ENCODE measurements at regions not wholly inside any gene's neighbourhood (a gene's known extent, or its start where the extent isn't known, plus 50 kb on each side); places are given as distances from the start of the nearest gene placed in this dataset.
A peak's percentile ranks its signal among the peaks of the same experiment; 100 is the strongest.

GRCh38 chr7:38002689-38003088 lies 82.2 kb downstream of the EPDR1 start:
- no peak for DNase-seq (ENCODE audit: low spot score)

- no peak for DNase-seq (ENCODE audit: low spot score)
Observed at GRCh38 chr7:38006559-38006958, 86.1 kb downstream of the EPDR1 start.

DNA sequence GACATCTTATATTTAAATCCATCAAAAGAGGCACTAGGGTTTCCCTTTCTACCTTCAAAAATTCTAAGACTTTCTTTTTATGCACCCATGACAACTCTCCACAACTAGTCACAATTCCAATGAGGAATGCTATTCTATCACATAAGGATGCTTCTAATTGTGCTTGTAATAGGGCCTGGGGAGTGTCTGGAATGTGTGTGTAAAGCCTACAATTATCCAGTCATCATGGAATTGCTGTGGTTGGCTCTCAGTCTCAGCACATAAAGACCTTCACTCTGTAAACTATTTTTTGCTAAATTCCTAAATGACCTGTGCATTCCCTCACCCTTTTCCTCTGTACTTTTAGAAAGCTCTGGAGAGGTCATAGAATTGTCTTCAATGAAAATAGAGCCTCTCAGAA lies 86.7 kb downstream of the EPDR1 start:
- DNase-seq (ENCODE audit: low spot score): no peak

DNA sequence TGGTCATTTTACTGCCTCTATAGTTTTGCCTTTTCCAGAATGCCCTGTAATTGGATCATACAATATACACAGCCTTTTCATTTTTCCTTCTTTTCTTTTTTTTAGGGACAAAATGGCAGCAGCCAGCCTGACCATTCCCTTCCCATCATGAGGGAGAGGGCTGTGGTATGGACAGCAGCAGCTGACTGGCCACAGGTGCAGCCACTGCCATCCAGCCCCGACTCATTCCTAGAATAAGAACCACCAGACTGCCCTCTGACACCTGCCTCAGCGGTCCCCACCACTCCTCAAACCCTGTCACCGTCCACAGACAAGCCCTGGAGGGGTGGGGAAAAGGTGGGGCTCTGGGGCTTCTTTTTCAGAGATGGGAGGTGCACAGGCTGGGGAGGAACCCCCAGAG lies 92.8 kb downstream of the EPDR1 start:
- DNase-seq (ENCODE audit: low spot score): no peak

DNA sequence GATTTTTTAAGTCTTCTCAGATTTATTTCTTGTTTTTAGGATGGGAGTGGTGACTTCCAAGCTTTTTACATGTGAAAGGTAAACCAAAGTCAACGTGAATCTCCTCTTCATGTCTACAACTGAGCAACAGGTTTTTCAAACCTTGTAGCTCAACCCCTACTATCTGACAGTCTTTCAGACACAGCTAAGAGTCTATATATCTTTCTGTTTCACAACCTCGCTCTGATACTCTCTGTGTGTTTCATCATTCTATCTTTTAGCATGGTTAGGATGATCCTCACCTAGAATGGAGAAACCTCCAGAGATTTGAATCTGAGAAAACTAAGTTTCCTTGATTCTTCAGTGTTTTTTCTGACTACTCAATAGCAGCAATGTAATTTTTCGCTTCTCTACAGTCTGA lies 96.1 kb downstream of the EPDR1 start:
- DNase-seq (ENCODE audit: low spot score): no peak

GRCh38 chr7:38017320-38017719 lies 96.9 kb downstream of the EPDR1 start:
- DNase-seq (ENCODE audit: low spot score): no peak

- peak; percentile 32 for DNase-seq (ENCODE audit: low spot score)
Observed at GRCh38 chr7:38020121-38020785, 99.8 kb downstream of the EPDR1 start.

DNA sequence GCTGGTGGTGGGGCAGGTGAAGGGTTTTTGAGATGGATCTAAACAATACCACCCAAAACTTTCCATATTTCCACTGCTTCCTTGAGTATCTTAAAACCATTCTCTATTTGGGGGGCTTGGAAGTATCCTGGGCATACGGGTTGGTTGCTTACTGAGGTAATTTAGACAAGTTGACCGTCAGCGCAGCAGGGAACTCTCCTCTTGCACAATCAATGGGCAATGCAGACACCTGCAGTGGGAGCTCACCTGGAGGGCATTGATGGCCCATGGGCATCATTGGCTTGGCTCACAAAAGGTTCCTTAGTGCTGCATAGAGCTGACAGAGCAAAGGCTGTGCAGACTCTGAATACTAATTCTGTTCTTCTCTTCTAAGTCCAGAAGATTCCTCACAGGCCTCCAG lies 101.5 kb downstream of the EPDR1 start:
- no peak for DNase-seq (ENCODE audit: low spot score)

DNA sequence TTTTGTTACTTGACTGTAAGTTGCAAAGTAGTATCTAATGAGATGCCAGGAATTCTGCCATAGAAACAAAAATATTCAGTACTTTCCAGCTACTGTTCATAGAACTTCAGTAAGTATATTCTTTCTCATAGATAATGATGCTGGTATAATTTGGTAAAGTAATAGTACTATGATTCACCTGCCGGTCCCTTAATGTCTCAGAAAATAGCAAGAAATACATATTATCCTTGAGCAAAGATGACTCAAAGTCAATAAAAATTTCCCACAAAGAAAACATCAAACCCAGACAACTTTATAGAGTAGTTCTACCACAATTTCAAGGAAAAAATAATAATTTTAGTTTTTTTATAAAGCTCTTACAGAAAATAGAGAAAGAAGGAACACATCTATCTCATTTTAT lies 105.4 kb downstream of the EPDR1 start:
- DNase-seq (ENCODE audit: low spot score): no peak

GRCh38 chr7:38027884-38028455 lies 107.5 kb downstream of the EPDR1 start:
- no peak for DNase-seq (ENCODE audit: low spot score)

DNA sequence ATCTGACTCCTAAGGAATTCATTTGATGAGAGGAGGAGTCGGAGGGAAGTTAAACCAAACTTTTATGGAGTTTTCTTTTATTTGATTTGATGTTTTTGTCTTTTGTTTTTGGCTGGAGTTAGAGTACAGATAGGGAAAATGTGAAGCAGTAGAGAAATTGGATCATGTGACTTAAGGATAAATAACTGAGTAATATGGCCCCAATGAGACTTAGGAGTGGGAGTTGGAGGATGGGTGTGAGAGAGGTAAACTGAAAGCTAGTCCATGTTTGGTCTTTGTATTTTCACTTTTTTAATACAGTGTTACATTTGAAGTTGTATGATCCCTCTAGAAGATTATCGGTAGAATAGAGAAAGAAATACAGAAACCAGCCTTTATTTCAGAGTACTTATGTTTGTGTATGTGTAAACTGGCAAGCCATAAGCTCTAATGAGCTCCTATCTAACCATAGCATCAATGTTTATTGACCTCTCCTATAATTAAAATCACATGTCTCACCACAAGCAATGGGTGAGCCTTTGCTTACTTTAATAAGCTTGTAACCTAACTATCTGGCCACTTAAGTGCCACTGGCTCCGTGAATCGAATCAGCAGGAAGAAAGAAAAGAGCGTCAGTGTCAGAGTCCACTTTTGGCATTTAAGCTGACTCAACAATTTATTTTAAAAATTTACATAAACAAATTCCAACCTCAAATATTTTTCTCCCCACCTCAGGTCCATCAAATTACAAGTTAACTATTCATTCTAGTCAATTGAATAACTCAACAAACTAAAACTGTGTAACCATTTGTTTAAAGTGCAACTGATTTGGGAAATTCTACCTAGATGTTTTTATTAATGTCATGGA lies 113.8 kb downstream of the EPDR1 start:
- no peak for DNase-seq (ENCODE audit: low spot score)

- no peak for DNase-seq (ENCODE audit: low spot score)
Observed at GRCh38 chr7:38040831-38041230, 120.4 kb downstream of the EPDR1 start.

DNA sequence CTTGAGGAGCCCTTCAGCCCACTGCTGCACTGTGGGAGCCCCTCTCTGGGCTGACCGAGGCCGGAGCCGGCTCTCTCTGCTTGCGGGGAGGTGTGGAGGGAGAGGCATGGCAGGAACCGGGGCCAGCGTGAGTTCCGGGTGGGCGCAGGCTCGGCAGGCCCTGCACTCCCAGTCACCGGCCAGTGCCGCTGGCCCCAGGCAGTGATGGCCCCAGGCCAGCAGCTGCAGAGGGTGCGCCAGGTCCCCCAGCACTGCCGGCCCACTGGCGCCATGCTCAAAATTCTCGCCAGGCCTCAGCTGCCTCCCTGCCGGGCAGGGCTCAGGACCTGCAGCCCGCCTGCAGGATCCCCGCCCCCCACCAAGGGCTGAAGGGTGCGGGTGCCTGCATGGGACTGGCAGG lies 128.4 kb upstream of the STARD3NL start:
- DNase-seq (ENCODE audit: low spot score): no peak

- DNase-seq (ENCODE audit: low spot score): no peak
Observed at GRCh38 chr7:38051311-38051710, 126.7 kb upstream of the STARD3NL start.

GRCh38 chr7:38051786-38052185 lies 126.3 kb upstream of the STARD3NL start:
- DNase-seq (ENCODE audit: low spot score): no peak

DNA sequence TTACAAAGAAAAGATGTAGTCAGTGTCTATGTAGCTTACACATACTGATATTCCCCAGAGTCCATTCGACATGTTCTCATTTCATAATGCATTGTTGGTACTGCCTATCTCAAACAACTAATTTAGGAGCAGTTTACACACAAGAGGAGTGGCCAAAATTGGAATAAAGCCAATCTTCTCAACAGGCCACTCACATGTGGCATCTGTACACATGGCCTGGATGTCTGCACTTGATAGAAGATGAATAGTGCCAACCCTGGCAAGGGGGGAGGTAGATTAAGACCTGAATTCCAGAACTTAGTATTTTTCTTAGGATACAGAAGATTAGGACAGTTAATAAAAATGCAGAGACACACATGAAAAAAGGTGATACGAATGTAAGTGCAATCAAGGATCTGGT lies 125.3 kb upstream of the STARD3NL start:
- no peak for DNase-seq (ENCODE audit: low spot score)

DNA sequence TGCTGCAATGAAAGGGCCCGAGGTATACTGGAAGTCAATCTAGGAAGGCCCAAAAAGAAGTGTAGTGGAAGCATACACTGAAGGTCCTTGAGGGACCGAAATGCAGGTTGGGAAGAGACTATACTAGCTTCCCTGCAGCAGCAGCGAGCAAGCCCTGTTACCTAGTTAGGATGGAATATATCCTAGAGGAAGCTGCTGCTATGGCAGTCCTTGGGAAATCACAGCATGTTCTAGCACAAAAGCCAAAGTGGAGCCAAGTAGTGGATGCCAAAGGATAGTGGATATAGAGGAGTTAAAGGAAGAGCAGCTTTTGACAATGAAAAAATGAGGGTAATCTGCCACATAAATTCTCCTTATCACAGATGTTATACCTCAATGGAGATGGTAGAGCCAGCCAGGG lies 123.8 kb upstream of the STARD3NL start:
- DNase-seq (ENCODE audit: low spot score): no peak

DNA sequence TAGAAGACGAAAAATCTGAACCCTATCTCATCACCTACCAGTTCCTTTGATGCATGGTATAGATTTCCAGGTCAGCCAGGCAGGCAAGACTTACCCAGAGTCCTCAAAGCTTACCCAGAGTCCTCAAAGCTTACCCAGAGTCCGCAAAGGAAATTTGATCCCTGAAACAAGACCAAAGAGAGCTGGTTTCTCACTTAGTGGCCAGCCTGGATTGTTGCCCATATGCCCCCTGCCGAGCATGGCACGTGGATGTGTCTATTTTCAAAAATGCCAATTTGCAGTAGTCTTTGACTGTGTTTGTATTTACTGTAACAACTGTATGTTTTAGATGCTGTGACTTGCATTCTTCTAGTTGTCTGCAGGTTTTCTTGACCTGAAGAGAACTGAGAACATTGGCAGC lies 120.2 kb upstream of the STARD3NL start:
- DNase-seq (ENCODE audit: low spot score): no peak

DNA sequence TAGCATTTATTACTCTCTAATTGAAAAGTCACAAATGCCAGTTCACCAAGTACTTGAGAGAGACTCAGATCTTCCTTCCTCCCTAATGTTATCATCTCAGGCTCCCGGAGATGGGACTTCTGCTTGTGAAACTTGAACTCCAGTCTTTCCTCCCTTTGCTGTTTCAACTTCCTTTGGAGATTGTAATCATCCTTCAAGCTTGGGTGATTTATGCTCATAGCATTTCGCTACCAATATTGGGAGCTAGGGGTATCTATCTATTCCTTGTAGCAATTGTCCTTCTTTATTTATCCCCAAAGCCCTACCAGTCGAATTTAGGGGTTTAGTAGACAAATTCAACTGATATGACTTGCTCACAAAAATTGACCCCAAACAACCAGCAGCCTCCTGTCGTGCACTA lies 117.9 kb upstream of the STARD3NL start:
- no peak for DNase-seq (ENCODE audit: low spot score)

DNA sequence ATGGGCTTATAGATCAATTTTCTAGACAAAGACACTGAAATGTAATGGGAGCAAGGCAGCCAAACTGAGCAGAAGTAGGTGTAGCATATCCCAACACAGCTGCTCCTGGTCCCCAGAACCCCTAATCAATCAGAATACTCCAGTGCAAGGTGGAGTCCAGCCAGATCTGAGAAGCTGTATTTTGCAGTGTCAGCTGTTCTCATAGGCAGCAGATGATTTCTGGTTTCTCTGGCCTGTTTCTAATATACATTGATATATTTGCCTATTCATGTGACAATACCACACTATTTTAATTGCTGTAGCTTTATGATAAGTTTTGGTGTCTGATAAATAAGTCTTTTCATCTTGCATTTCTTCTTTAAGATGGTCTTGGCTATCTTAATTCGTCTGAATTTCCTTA lies 117.4 kb upstream of the STARD3NL start:
- DNase-seq (ENCODE audit: low spot score): no peak

- DNase-seq (ENCODE audit: low spot score): no peak
Observed at GRCh38 chr7:38066391-38066790, 111.7 kb upstream of the STARD3NL start.

DNA sequence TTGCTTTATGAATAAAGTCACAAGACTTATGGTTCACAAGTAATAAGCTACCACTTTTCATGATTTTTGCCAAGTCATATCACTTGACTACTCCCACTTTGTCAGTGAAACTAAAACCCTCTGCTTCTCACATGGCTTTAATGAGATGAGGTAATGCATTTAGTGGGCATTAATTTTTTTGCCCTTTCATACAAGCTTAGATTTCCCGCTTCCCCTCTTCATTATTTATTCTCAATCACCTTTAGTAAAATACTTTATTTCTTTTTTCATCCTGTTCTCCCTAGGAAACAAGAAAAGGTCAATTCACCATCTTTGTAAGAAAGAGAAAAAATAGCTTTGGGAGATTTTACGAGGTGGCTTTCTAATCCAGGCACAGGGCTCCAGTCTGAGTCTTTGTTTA lies 109.6 kb upstream of the STARD3NL start:
- DNase-seq (ENCODE audit: low spot score): no peak

DNA sequence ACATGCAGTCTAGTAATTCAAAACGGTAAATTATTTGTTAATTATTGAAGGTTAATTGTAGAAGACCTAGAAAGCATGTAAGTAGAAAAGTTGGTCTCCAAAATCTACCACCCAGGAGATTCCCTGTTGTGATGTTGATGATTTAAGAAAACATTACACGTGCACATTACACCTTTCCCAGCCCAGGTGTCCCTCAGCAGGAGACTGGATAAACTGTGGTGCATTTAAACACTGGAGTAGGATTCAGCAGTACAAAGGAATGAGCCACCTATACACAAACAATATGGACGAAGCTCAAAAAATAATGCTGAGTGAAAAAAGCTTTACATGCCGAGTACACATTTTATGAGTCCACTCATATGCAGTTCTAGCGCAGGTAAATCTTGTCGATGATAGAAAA lies 109.0 kb upstream of the STARD3NL start:
- no peak for DNase-seq (ENCODE audit: low spot score)

Data from AG08396 (cell line).